HG03280 (cell line): ENCODE measurements at regions not wholly inside any gene's neighbourhood (a gene's known extent, or its start where the extent isn't known, plus 50 kb on each side); places are given as distances from the start of the nearest gene placed in this dataset.

ENCODE experiments used
- ATAC-seq: cut with Tn5 transposase; IDR thresholded peaks from one replicate; pipeline ENCODE4 v1.9.1; 2021; ENCODE audit warnings: mild to moderate bottlenecking, moderate library complexity; ENCODE audit not compliant: unreplicated experiment

GRCh38 chr18:60965856-60966255 lies 367.4 kb upstream of the CDH20 start:
- ATAC-seq: no peak

- no peak for ATAC-seq
Measured at GRCh38 chr18:60966876-60967275, 366.4 kb upstream of the CDH20 start.

GRCh38 chr18:60975420-60975819 lies 357.8 kb upstream of the CDH20 start:
- no peak for ATAC-seq

GRCh38 chr18:60976976-60977375 lies 356.3 kb upstream of the CDH20 start:
- no peak for ATAC-seq

GRCh38 chr18:60978338-60978737 lies 354.9 kb upstream of the CDH20 start:
- no peak for ATAC-seq

- ATAC-seq: no peak
Measured at GRCh38 chr18:60980422-60981005, 352.7 kb upstream of the CDH20 start.

GRCh38 chr18:60981682-60982328 lies 351.4 kb upstream of the CDH20 start:
- ATAC-seq: no peak

GRCh38 chr18:60982329-60982695 lies 350.9 kb upstream of the CDH20 start:
- no peak for ATAC-seq

GRCh38 chr18:60982928-60983327 lies 350.3 kb upstream of the CDH20 start:
- ATAC-seq: no peak

GRCh38 chr18:60984510-60984909 lies 348.7 kb upstream of the CDH20 start:
- no peak for ATAC-seq

GRCh38 chr18:60987963-60988362 lies 345.3 kb upstream of the CDH20 start:
- no peak for ATAC-seq

GRCh38 chr18:60996326-60996725 lies 336.9 kb upstream of the CDH20 start:
- no peak for ATAC-seq

- ATAC-seq: no peak
Measured at GRCh38 chr18:60996822-60997221, 336.4 kb upstream of the CDH20 start.

GRCh38 chr18:61001138-61001537 lies 332.1 kb upstream of the CDH20 start:
- ATAC-seq: no peak

- ATAC-seq: no peak
Measured at GRCh38 chr18:61006687-61007224, 326.5 kb upstream of the CDH20 start.

GRCh38 chr18:61019338-61020301 lies 313.6 kb upstream of the CDH20 start:
- ATAC-seq: no peak

- no peak for ATAC-seq
Measured at GRCh38 chr18:61025596-61025995, 307.6 kb upstream of the CDH20 start.

- no peak for ATAC-seq
Measured at GRCh38 chr18:61031626-61032025, 301.6 kb upstream of the CDH20 start.

GRCh38 chr18:61034580-61034979 lies 298.6 kb upstream of the CDH20 start:
- ATAC-seq: no peak

- ATAC-seq: no peak
Measured at GRCh38 chr18:61039251-61039650, 294.0 kb upstream of the CDH20 start.

GRCh38 chr18:61047794-61048193 lies 285.4 kb upstream of the CDH20 start:
- no peak for ATAC-seq

- ATAC-seq: no peak
Measured at GRCh38 chr18:61057443-61057842, 275.8 kb upstream of the CDH20 start.
